ENCODE measurements at regions not wholly inside any gene's neighbourhood (a gene's known extent, or its start where the extent isn't known, plus 50 kb on each side); places are given as distances from the start of the nearest gene placed in this dataset.

DNA sequence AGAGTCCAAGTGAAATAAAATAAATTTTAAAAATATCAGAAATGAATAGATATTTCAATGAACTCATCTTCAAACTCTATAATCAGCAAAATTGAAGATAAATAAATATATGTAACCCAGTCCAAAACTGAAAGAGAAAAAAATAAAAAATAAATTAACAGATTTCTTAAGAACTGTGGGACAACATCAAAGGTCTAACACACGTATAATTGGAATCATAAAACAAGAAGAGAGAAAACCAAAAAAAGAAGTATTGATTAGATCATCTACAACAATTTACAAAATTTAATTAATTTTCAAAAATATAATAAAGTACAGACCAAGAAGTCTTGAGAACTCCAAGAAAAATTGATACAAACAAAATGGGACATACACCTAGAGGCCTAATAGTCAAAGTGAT is 625.8 kb upstream of the SORCS1 start:
- Histone ChIP-seq H3K27ac (ENCODE audit: extremely low read depth, low read depth, low read length) (no peak overlapping the region), H3K4me1 (ENCODE audit: control insufficient read depth, insufficient read depth, low read length) (no peaks in the 10 kb centered on the region), H3K9me3 (ENCODE audit: control insufficient read depth, insufficient read depth, low read depth, low read length) (no peaks in the 10 kb centered on the region), H3K36me3 (ENCODE audit: control insufficient read depth in 2 of 2, insufficient read depth in 1 of 2, low read length in 2 of 2) (no peaks in the 10 kb centered on the region), H3K4me3 (ENCODE audit: low read depth, low read length) (no peak overlapping the region)
- ChIA-PET POLR2A (no interaction called here), CTCF (no interaction called here)
- TF ChIP-seq ZNF133 (tag by site-specific recombination; IDR thresholded peaks at IDR 0.05) (peak; percentile 72), GFI1B (tag by site-specific recombination; IDR thresholded peaks at IDR 0.05) (no peak), SETDB1 (IDR thresholded peaks at IDR 0.05; ENCODE audit: insufficient read length, low read length) (peak; percentile 58)

GRCh38 chr10:107771066-107771465 is 606.6 kb upstream of the SORCS1 start:
- no peak overlapping the region for H3K4me3 ChIP-seq (ENCODE audit: low read depth, low read length)
- no peak for TF ChIP-seq TRIM28 (IDR thresholded peaks at IDR 0.05; ENCODE audit: borderline replicate concordance, low read length)
- no peak for TF ChIP-seq ZNF26 (tag by site-specific recombination; IDR thresholded peaks at IDR 0.05)
- TF ChIP-seq ZNF335 (tag by site-specific recombination; conservative IDR thresholded peaks at IDR 0.05) = no peak
- TF ChIP-seq ZBTB8A (tag by site-specific recombination; IDR thresholded peaks at IDR 0.05) = no peak
- no peak for TF ChIP-seq ZSCAN18 (tag by site-specific recombination; IDR thresholded peaks at IDR 0.05)
- TF ChIP-seq ZNF354C (tag by site-specific recombination; IDR thresholded peaks at IDR 0.05; ENCODE audit: borderline replicate concordance, low read depth) = no peak
- TF ChIP-seq KLF1 (tag by site-specific recombination; IDR thresholded peaks at IDR 0.05) = no peak
- CTCF ChIA-PET = no interaction called here

GRCh38 chr10:107767185-107767584 is 602.7 kb upstream of the SORCS1 start:
- TF ChIP-seq PRDM1 (tag by site-specific recombination; IDR thresholded peaks at IDR 0.05) (no peak), KLF16 (tag by site-specific recombination; IDR thresholded peaks at IDR 0.05) (no peak), ZNF398 (tag by site-specific recombination; IDR thresholded peaks at IDR 0.05) (no peak), ZNF146 (tag by site-specific recombination; IDR thresholded peaks at IDR 0.05) (no peak), ZNF785 (tag by site-specific recombination; IDR thresholded peaks at IDR 0.05) (no peak), TSHZ1 (tag by site-specific recombination; IDR thresholded peaks at IDR 0.05; ENCODE audit: borderline replicate concordance) (no peak)
- TF ChIP-seq, protein P1, sequence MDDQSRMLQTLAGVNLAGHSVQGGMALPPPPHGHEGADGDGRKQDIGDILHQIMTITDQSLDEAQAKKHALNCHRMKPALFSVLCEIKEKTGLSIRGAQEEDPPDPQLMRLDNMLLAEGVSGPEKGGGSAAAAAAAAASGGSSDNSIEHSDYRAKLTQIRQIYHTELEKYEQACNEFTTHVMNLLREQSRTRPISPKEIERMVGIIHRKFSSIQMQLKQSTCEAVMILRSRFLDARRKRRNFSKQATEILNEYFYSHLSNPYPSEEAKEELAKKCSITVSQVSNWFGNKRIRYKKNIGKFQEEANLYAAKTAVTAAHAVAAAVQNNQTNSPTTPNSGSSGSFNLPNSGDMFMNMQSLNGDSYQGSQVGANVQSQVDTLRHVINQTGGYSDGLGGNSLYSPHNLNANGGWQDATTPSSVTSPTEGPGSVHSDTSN (CRISPR knock-in tag; IDR thresholded peaks at IDR 0.05) = no peak
- CTCF ChIA-PET = no interaction called here
- H3K27ac ChIP-seq (ENCODE audit: extremely low read depth, low read depth, low read length) = no peak overlapping the region
- H3K9me3 ChIP-seq (ENCODE audit: control insufficient read depth, insufficient read depth, low read depth, low read length) = no peaks in the 10 kb centered on the region
- no peaks in the 10 kb centered on the region for H3K4me1 ChIP-seq (ENCODE audit: control insufficient read depth, insufficient read depth, low read length)
- H3K36me3 ChIP-seq (ENCODE audit: control insufficient read depth in 2 of 2, insufficient read depth in 1 of 2, low read length in 2 of 2) = no peaks in the 10 kb centered on the region
- POLR2A ChIA-PET = no interaction called here
- H3K4me3 ChIP-seq (ENCODE audit: low read depth, low read length) = no peak overlapping the region

More at GRCh38 chr10:107771066-107771465, 606.6 kb upstream of the SORCS1 start:
- POLR2A ChIA-PET = no interaction called here
- Histone ChIP-seq H3K27ac (ENCODE audit: extremely low read depth, low read depth, low read length) (no peak overlapping the region), H3K36me3 (ENCODE audit: control insufficient read depth in 2 of 2, insufficient read depth in 1 of 2, low read length in 2 of 2) (no peaks in the 10 kb centered on the region), H3K9me3 (ENCODE audit: control insufficient read depth, insufficient read depth, low read depth, low read length) (no peaks in the 10 kb centered on the region), H3K4me1 (ENCODE audit: control insufficient read depth, insufficient read depth, low read length) (no peaks in the 10 kb centered on the region)
